Thyroid gland (tissue), 4 donors: ENCODE measurements at regions not wholly inside any gene's neighbourhood (a gene's known extent, or its start where the extent isn't known, plus 50 kb on each side); places are given as distances from the start of the nearest gene placed in this dataset.
"Not testable (repeated sequence)": the region's sequence is repeated elsewhere in the genome, so short reads cannot be mapped to it uniquely, and the experiment has no call there.

Experiments
- CTCF ChIP-seq, 6 experiments: fragments of 200-600 bp in 3 of 6; fragments of 450-650 bp in 3 of 6; sonication (generic) in 3 of 6; IDR thresholded peaks; one replicate each; pipeline ENCODE4 v1.5.1; 2016 to 2019; ENCODE audit warnings: antibody characterized with exemption in 6 of 6, mild to moderate bottlenecking in 2 of 6, inconsistent platforms in 1 of 6, moderate library complexity in 1 of 6
- POLR2A ChIP-seq, 2 donors: fragments of 450-650 bp; IDR thresholded peaks; one replicate each; pipeline ENCODE4 v1.6.1; 2017; ENCODE audit warnings: antibody characterized with exemption in 2 of 2, mild to moderate bottlenecking in 2 of 2, moderate library complexity in 1 of 2

- not testable (repeated sequence) for TF ChIP-seq CTCF, POLR2A (IDR thresholded peaks at IDR 0.05)
Measured at GRCh38 chr2:89840781-89841475, 1149.5 kb downstream of the RPIA start.
